Pancreas (tissue), 10 donors: ENCODE measurements at regions not wholly inside any gene's neighbourhood (a gene's known extent, or its start where the extent isn't known, plus 50 kb on each side); places are given as distances from the start of the nearest gene placed in this dataset.

Source experiments
- ATAC-seq, 4 donors: fragments of 200-7000 bp; cut with Tn5 transposase; one replicate each; pipeline versions ENCODE4 v1.8.0 to v1.9.1; 2020; ENCODE audit warnings: mild to moderate bottlenecking in 4 of 4, moderate library complexity in 4 of 4
- DNase-seq, 6 donors: peaks; one replicate each; pipeline ENCODE4 v3.0.0-alpha.2; 2020
- FAIRE-seq: peaks from 2 replicates; lab custom pipeline; 2012; peaks lifted over from hg19 to GRCh38; lab: Jason Lieb, UNC
- H3K27ac ChIP-seq, 4 donors: fragments of 200-600 bp; sonication (generic); 1 replicate in 3 of 4; 2 replicates in 1 of 4; pipeline versions ENCODE4 v1.5.0 to v1.8.0; 2020
- H3K27me3 ChIP-seq, 4 donors: fragments of 200-600 bp; one replicate each; pipeline ENCODE4 v1.8.0; 2021
- H3K36me3 ChIP-seq, 3 donors: fragments of 200-600 bp; sonication (generic) in 1 of 3; one replicate each; pipeline versions ENCODE4 v1.5.0 to v1.8.0; 2020 to 2021
- H3K4me1 ChIP-seq, 3 donors: fragments of 200-600 bp; one replicate each; pipeline ENCODE4 v1.8.0; 2021
- H3K4me3 ChIP-seq, 4 donors: fragments of 200-600 bp; sonication (generic) in 2 of 4; one replicate each; pipeline versions ENCODE4 v1.5.0 to v1.8.0; 2020 to 2021
- H3K9me3 ChIP-seq, 4 donors: fragments of 200-600 bp; one replicate each; pipeline ENCODE4 v1.8.0; 2021
- CTCF ChIP-seq, 4 donors: fragments of 200-600 bp; sonication (generic) in 3 of 4; IDR thresholded peaks; one replicate each; pipeline versions ENCODE4 v1.5.0 to v1.8.0; 2021; ENCODE audit warnings: antibody characterized with exemption in 4 of 4
- WGBS, 2 donors: extraction: QIAGEN DNeasy Blood & Tissue Kit; methylation state at CpG; one replicate each; pipeline ENCODE4 v1.1.7; 2013; 5-methylcytosine and 5-hydroxymethylcytosine counted together
- intact Hi-C, 3 donors: fragments of 100-400 bp; cut with DNase I; formaldehyde crosslinking; loops; one replicate each; pipeline versions ENCODE4 v1.11.1 to v1.14.2; 2022
- donor health status: healthy with polysubstance abuse.
- donor health status: DM: no; HTN: no; CAD: no; lungs with moderate emphysema.
- donor health status: DM: no; HTN: no; CAD: no.
- donor health status: control.
- donor health status: control.
- donor health status: Bipolar disorder and iron deficiency.
- donor health status: DM: yes; HTN: yes; CAD: no.
- donor health status: DM: no; HTN: no; CAD: no.
- donor health status: DM: no; HTN: no; CAD: no.
- donor health status: DM: yes; HTN: yes; CAD: no.

- no peak for ATAC-seq
- WGBS, 2 donors, result 63 to 71% methylated on average over 2 of the region's 2 CpGs
- Histone ChIP-seq H3K27ac (no peak overlapping the region), H3K27me3 (no peaks in the 10 kb centered on the region), H3K36me3 (no peaks in the 10 kb centered on the region), H3K9me3 (no peaks in the 10 kb centered on the region), H3K4me1 (no peaks in the 10 kb centered on the region), H3K4me3 (no peak overlapping the region)
- TF ChIP-seq CTCF (IDR thresholded peaks at IDR 0.05), result no peak
- no peak for DNase-seq
- intact Hi-C loops, result no loop called here
- no peak for FAIRE-seq
These were observed 304.1 kb downstream of the MCTP2 start for GRCh38 chr15:94535298-94536048.

- Histone ChIP-seq H3K4me3 (no peak overlapping the region), H3K36me3 (no peaks in the 10 kb centered on the region), H3K9me3 (no peaks in the 10 kb centered on the region), H3K27me3 (peaks cover 0 to 5% (median 0%) of the 10 kb centered on the region in 4 donors), H3K4me1 (no peaks in the 10 kb centered on the region), H3K27ac (no peak overlapping the region)
- no peak for DNase-seq
- no peak for FAIRE-seq
- intact Hi-C loops, result no loop called here
- 47 to 51% methylated on average over 3 of the region's 3 CpGs for WGBS, 2 donors
- ATAC-seq, result no peak
- no peak for TF ChIP-seq CTCF (IDR thresholded peaks at IDR 0.05)
These were observed 305.2 kb downstream of the MCTP2 start for GRCh38 chr15:94536549-94536948.

GRCh38 chr15:94538280-94538679 lies 306.9 kb downstream of the MCTP2 start:
- Histone ChIP-seq H3K4me1 (no peaks in the 10 kb centered on the region), H3K9me3 (no peaks in the 10 kb centered on the region), H3K36me3 (no peaks in the 10 kb centered on the region), H3K27ac (no peak overlapping the region), H3K4me3 (no peak overlapping the region), H3K27me3 (peaks cover 0 to 5% (median 0%) of the 10 kb centered on the region in 4 donors)
- 3 to 23% methylated on average over 1 of the region's 1 CpG for WGBS, 2 donors
- no peak for FAIRE-seq
- no peak for DNase-seq
- intact Hi-C loops, result no loop called here
- TF ChIP-seq CTCF (IDR thresholded peaks at IDR 0.05), result no peak
- no peak for ATAC-seq

DNA sequence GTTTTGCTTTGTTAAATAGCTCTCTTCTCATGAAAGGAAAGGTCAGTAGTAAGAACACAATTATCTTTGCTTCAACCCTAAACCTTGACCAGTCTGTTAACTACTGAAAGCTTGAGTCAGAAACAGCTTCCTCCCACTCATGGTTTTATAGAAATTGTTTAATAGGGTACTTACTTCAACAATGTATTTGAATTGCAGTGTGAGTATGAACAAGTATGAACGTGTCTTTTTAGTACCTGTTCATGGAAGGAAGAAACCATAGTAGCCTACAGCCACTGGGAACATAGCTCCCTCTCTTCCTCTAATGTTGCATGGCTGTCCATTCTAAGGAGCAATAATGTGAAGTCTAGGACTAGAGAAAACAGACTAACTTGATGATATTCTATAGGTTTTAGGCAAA lies 311.0 kb downstream of the MCTP2 start:
- Histone ChIP-seq H3K9me3 (no peaks in the 10 kb centered on the region), H3K4me3 (no peak overlapping the region), H3K27ac (no peak overlapping the region), H3K36me3 (no peaks in the 10 kb centered on the region), H3K27me3 (peaks cover 0 to 5% (median 0%) of the 10 kb centered on the region in 4 donors), H3K4me1 (no peaks in the 10 kb centered on the region)
- intact Hi-C loops, result no loop called here
- no peak for TF ChIP-seq CTCF (IDR thresholded peaks at IDR 0.05)
- no peak for FAIRE-seq
- ATAC-seq, result no peak
- DNase-seq, result no peak
- 32 to 38% methylated on average over 1 of the region's 1 CpG for WGBS, 2 donors

DNA sequence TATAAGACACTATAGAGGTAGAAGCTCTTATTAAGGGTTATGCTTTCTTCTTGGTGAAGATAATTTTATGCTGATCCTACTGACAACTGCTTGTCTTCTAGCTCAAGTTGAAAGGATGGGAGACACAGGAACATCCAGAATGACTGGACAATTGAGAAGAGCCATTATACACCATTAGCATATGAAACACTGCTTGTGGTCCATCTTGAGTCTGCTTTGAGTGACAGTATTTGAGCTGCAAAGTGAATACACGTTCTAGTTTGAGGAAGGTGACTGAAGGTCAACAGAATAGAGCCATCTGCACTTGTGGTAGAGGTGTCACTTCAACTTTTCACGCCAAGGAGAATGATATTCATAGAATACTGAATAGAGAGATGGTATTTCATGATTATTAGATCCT lies 315.4 kb downstream of the MCTP2 start:
- DNase-seq (no peak), FAIRE-seq (no peak), ATAC-seq (no peak)
- no peak overlapping the region for H3K4me3 ChIP-seq
- no peak for TF ChIP-seq CTCF (IDR thresholded peaks at IDR 0.05)
- H3K9me3 ChIP-seq, result no peaks in the 10 kb centered on the region
- intact Hi-C loops, result no loop called here
- no peaks in the 10 kb centered on the region for H3K36me3 ChIP-seq
- H3K27ac ChIP-seq, result no peak overlapping the region
- H3K27me3 ChIP-seq, result no peaks in the 10 kb centered on the region
- 38 to 51% methylated on average over 2 of the region's 2 CpGs for WGBS, 2 donors
- no peaks in the 10 kb centered on the region for H3K4me1 ChIP-seq
